ENCODE measurements at regions not wholly inside any gene's neighbourhood (a gene's known extent, or its start where the extent isn't known, plus 50 kb on each side); places are given as distances from the start of the nearest gene placed in this dataset.

GRCh38 chr14:49989966-49990365, 97.1 kb downstream of the ARF6 start:
- intact Hi-C loops (cut with DNase I; ENCODE audit: low total_unique reads) = no loop called here
- TF ChIP-seq CTCF (IDR thresholded peaks at IDR 0.05) = no peak
- no peaks in the 10 kb centered on the region for H3K36me3 ChIP-seq
- no peaks in the 10 kb centered on the region for H3K9me3 ChIP-seq
- no peak overlapping the region for H3K4me3 ChIP-seq
- H3K27ac ChIP-seq = no peak overlapping the region
- DNase-seq = peak in 1 of 2 donors; percentile 13
- peaks cover 0 to 14% (median 3%) of the 10 kb centered on the region in 4 donors for H3K4me1 ChIP-seq
- no peaks in the 10 kb centered on the region for H3K27me3 ChIP-seq

- TF ChIP-seq CTCF (IDR thresholded peaks at IDR 0.05) = no peak
- no peak overlapping the region for H3K27ac ChIP-seq
- intact Hi-C loops (cut with DNase I; ENCODE audit: low total_unique reads) = no loop called here
Observed at GRCh38 chr14:49991491-49991890, 98.6 kb downstream of the ARF6 start.

GRCh38 chr14:49992036-49992435, 99.2 kb downstream of the ARF6 start:
- Histone ChIP-seq H3K4me1 (peaks cover 0 to 7% (median under 1%) of the 10 kb centered on the region in 4 donors), H3K27ac (no peak overlapping the region), H3K9me3 (no peaks in the 10 kb centered on the region), H3K4me3 (no peak overlapping the region), H3K27me3 (no peaks in the 10 kb centered on the region), H3K36me3 (no peaks in the 10 kb centered on the region)
- peak in 1 of 2 donors; percentile 19 for DNase-seq
- no peak for TF ChIP-seq CTCF (IDR thresholded peaks at IDR 0.05)
- intact Hi-C loops (cut with DNase I; ENCODE audit: low total_unique reads) = no loop called here

More at GRCh38 chr14:49991491-49991890, 98.6 kb downstream of the ARF6 start:
- Histone ChIP-seq H3K36me3 (no peaks in the 10 kb centered on the region), H3K4me3 (no peak overlapping the region), H3K27me3 (no peaks in the 10 kb centered on the region), H3K9me3 (no peaks in the 10 kb centered on the region), H3K4me1 (peaks cover 0 to 12% (median 3%) of the 10 kb centered on the region in 4 donors)
- DNase-seq = peak in 1 of 2 donors; percentile 7

GRCh38 chr14:49992448-49992847, 99.6 kb downstream of the ARF6 start:
- no peak overlapping the region for H3K4me3 ChIP-seq
- H3K9me3 ChIP-seq = no peaks in the 10 kb centered on the region
- DNase-seq = no peak
- no peaks in the 10 kb centered on the region for H3K27me3 ChIP-seq
- H3K27ac ChIP-seq = no peak overlapping the region
- TF ChIP-seq CTCF (IDR thresholded peaks at IDR 0.05) = no peak
- no peaks in the 10 kb centered on the region for H3K36me3 ChIP-seq
- intact Hi-C loops (cut with DNase I; ENCODE audit: low total_unique reads) = no loop called here
- H3K4me1 ChIP-seq = peaks cover 0 to 3% (median 0%) of the 10 kb centered on the region in 4 donors

GRCh38 chr14:49992901-49993339, 100.0 kb downstream of the ARF6 start:
- DNase-seq = no peak
- no peaks in the 10 kb centered on the region for H3K4me1 ChIP-seq
- no peaks in the 10 kb centered on the region for H3K9me3 ChIP-seq
- intact Hi-C loops (cut with DNase I; ENCODE audit: low total_unique reads) = no loop called here
- H3K27ac ChIP-seq = no peak overlapping the region
- H3K36me3 ChIP-seq = no peaks in the 10 kb centered on the region
- no peaks in the 10 kb centered on the region for H3K27me3 ChIP-seq
- TF ChIP-seq CTCF (IDR thresholded peaks at IDR 0.05) = no peak
- no peak overlapping the region for H3K4me3 ChIP-seq

- intact Hi-C loops (cut with DNase I; ENCODE audit: low total_unique reads) = no loop called here
- no peak for TF ChIP-seq CTCF (IDR thresholded peaks at IDR 0.05)
- H3K27ac ChIP-seq = no peak overlapping the region
Observed at GRCh38 chr14:49993565-49993964, 100.7 kb downstream of the ARF6 start.

More at GRCh38 chr14:49993565-49993964, 100.7 kb downstream of the ARF6 start:
- H3K9me3 ChIP-seq = no peaks in the 10 kb centered on the region
- DNase-seq = no peak
- H3K4me1 ChIP-seq = peaks cover 0 to 6% (median 2%) of the 10 kb centered on the region in 4 donors
- no peaks in the 10 kb centered on the region for H3K36me3 ChIP-seq
- no peaks in the 10 kb centered on the region for H3K27me3 ChIP-seq
- no peak overlapping the region for H3K4me3 ChIP-seq

All from tibial artery (tissue), 4 donors.